ENCODE measurements at regions not wholly inside any gene's neighbourhood (a gene's known extent, or its start where the extent isn't known, plus 50 kb on each side); places are given as distances from the start of the nearest gene placed in this dataset.

DNA sequence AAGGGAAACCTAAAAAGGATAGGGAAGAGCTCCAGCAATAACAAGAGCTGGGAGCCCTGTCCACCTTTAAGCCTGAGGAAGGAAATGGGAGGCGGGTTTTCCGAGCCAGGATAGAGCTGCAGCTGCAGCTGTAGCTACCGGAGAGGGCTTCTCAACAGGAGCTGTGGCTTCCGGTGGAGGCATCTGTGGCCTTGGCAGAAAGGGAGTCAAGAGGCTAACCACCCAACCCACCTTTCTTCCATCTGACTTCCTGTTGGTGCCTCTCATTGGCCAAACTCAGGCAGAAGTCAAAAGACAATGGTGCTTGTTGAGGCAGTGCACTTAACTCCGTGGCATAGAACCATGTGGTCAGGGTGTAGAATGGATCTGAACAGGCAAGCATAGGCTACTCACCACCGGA is 313.1 kb upstream of the DAB1 start:
- no peak overlapping the region for H3K27ac ChIP-seq
- no peak for DNase-seq
- H3K9me3 ChIP-seq: no peaks in the 10 kb centered on the region
- no peaks in the 10 kb centered on the region for H3K27me3 ChIP-seq
- H3K36me3 ChIP-seq: no peaks in the 10 kb centered on the region
- H3K4me1 ChIP-seq: no peaks in the 10 kb centered on the region
- no peak for TF ChIP-seq POLR2A (IDR thresholded peaks at IDR 0.05)
- no peak for TF ChIP-seq CTCF (IDR thresholded peaks at IDR 0.05)
- no peak overlapping the region for H3K4me3 ChIP-seq

DNA sequence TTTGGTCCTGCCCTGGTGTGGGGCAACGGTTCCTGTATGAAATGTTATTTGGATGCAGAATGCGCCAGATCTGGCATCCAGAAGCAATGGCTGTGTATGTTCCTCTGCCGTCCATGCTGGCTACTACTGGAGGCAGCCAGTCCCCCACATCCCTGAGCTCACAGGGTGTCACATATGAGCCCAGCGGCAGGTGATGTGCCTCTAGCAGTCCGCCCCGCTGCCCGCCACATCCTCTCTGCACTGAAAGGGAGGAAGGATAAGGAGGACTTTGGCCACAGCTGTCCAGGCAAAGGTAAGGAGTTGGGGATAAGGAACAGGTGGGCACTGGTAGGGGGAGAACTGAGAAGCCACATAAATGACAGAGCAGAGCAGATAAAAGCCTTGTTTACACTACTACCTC is 305.3 kb upstream of the DAB1 start:
- no peaks in the 10 kb centered on the region for H3K27me3 ChIP-seq
- H3K4me3 ChIP-seq: no peak overlapping the region
- H3K36me3 ChIP-seq: no peaks in the 10 kb centered on the region
- H3K9me3 ChIP-seq: no peaks in the 10 kb centered on the region
- no peak for DNase-seq
- H3K4me1 ChIP-seq: no peaks in the 10 kb centered on the region
- no peak for TF ChIP-seq POLR2A (IDR thresholded peaks at IDR 0.05)
- no peak for TF ChIP-seq CTCF (IDR thresholded peaks at IDR 0.05)
- H3K27ac ChIP-seq: no peak overlapping the region

DNA sequence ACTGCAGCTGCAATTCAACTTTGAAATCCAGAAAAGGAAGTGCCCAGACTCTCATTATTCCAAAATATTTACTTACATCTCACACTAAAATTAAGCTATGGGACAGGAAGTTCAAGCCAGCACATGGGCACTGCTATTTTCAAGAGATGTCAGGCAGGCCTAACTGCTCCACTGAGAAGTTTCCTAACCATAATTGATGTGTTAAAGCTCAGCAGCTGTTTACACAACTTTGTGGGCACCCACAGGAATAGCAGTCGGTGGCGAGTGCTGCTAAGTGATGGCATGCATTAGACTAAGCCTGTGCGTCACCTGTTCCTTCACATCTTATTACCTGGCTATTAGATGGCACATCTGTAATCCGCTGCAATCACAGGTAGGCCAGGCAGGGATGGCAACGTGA is 303.3 kb upstream of the DAB1 start:
- Histone ChIP-seq H3K4me3 (no peak overlapping the region), H3K27me3 (no peaks in the 10 kb centered on the region), H3K36me3 (no peaks in the 10 kb centered on the region), H3K9me3 (no peaks in the 10 kb centered on the region), H3K4me1 (no peaks in the 10 kb centered on the region), H3K27ac (no peak overlapping the region)
- no peak for TF ChIP-seq CTCF (IDR thresholded peaks at IDR 0.05)
- TF ChIP-seq POLR2A (IDR thresholded peaks at IDR 0.05): no peak
- DNase-seq: no peak

GRCh38 chr1:57725318-57725717 is 301.5 kb upstream of the DAB1 start:
- no peak overlapping the region for H3K27ac ChIP-seq
- TF ChIP-seq POLR2A (IDR thresholded peaks at IDR 0.05) (no peak), CTCF (IDR thresholded peaks at IDR 0.05) (no peak)
- no peaks in the 10 kb centered on the region for H3K27me3 ChIP-seq
- H3K4me3 ChIP-seq: no peak overlapping the region
- no peak for DNase-seq
- no peaks in the 10 kb centered on the region for H3K4me1 ChIP-seq
- H3K36me3 ChIP-seq: no peaks in the 10 kb centered on the region
- no peaks in the 10 kb centered on the region for H3K9me3 ChIP-seq

DNA sequence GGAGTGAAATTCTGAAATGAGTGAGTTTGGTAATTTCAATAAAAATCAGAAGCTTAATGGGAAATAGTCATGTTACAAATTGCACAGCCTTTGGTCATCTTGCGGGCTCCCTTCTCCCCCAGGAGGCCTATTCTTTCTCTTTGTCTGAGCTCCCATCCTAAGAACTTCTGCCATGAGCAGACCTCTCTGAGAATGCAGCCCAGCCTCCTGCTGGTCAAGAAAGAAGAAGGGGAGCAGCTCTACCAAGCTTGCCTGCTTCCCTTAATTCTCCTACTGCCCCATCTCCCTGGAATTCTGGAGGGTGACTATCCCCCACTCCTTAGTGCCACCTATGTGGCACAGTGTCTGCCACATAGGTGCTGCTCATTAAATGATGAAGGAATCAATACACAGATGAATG is 300.7 kb upstream of the DAB1 start:
- Histone ChIP-seq H3K4me1 (no peaks in the 10 kb centered on the region), H3K27ac (no peak overlapping the region), H3K4me3 (no peak overlapping the region), H3K9me3 (no peaks in the 10 kb centered on the region), H3K27me3 (no peaks in the 10 kb centered on the region), H3K36me3 (no peaks in the 10 kb centered on the region)
- DNase-seq: no peak
- TF ChIP-seq CTCF (IDR thresholded peaks at IDR 0.05) (no peak), POLR2A (IDR thresholded peaks at IDR 0.05) (no peak)

GRCh38 chr1:57722285-57722978 is 298.6 kb upstream of the DAB1 start:
- no peak overlapping the region for H3K4me3 ChIP-seq
- no peak for TF ChIP-seq CTCF (IDR thresholded peaks at IDR 0.05)
- TF ChIP-seq POLR2A (IDR thresholded peaks at IDR 0.05): no peak
- no peaks in the 10 kb centered on the region for H3K9me3 ChIP-seq
- H3K27ac ChIP-seq: no peak overlapping the region
- H3K27me3 ChIP-seq: no peaks in the 10 kb centered on the region
- H3K4me1 ChIP-seq: no peaks in the 10 kb centered on the region
- DNase-seq: no peak
- H3K36me3 ChIP-seq: no peaks in the 10 kb centered on the region

All from Peyer's patch (tissue), 4 donors.